Fibroblast of peridontal ligament (primary cell): ENCODE measurements at regions not wholly inside any gene's neighbourhood (a gene's known extent, or its start where the extent isn't known, plus 50 kb on each side); places are given as distances from the start of the nearest gene placed in this dataset.
"Not testable (repeated sequence)": the region's sequence is repeated elsewhere in the genome, so short reads cannot be mapped to it uniquely, and the experiment has no call there.

Experiments used
- DNase-seq: peaks from one replicate; pipeline ENCODE4 v3.0.0-alpha.2; 2010; ENCODE audit errors: extremely low read depth

- peak; percentile 47 for DNase-seq
These were observed 633.7 kb upstream of the GJE1 start for GRCh38 chr6:141498977-141499376.

- DNase-seq: peak; percentile 4
These were observed 640.0 kb upstream of the GJE1 start for GRCh38 chr6:141492521-141493284.

- DNase-seq: no peak
These were observed 641.0 kb upstream of the GJE1 start for GRCh38 chr6:141491684-141492083.

GRCh38 chr6:141490982-141491381 is 641.7 kb upstream of the GJE1 start:
- DNase-seq: no peak

GRCh38 chr6:141488488-141488887 is 644.2 kb upstream of the GJE1 start:
- no peak for DNase-seq

GRCh38 chr6:141486942-141487341 is 645.8 kb upstream of the GJE1 start:
- no peak for DNase-seq

- peak; percentile 77 for DNase-seq
These were observed 648.0 kb upstream of the GJE1 start for GRCh38 chr6:141484711-141485110.

- peak; percentile 95 for DNase-seq
These were observed 649.1 kb upstream of the GJE1 start for GRCh38 chr6:141483598-141484061.

GRCh38 chr6:141482796-141483597 is 649.7 kb upstream of the GJE1 start:
- peak; percentile 44 for DNase-seq

GRCh38 chr6:141475259-141475658 is 657.5 kb upstream of the GJE1 start:
- no peak for DNase-seq

GRCh38 chr6:141472162-141472928 is 660.4 kb upstream of the GJE1 start:
- DNase-seq: no peak

- no peak for DNase-seq
These were observed 661.9 kb upstream of the GJE1 start for GRCh38 chr6:141470810-141471209.

GRCh38 chr6:141467881-141468280 is 664.8 kb upstream of the GJE1 start:
- peak; percentile 11 for DNase-seq

- no peak for DNase-seq
These were observed 665.7 kb upstream of the GJE1 start for GRCh38 chr6:141467041-141467440.

- no peak for DNase-seq
These were observed 667.8 kb upstream of the GJE1 start for GRCh38 chr6:141464896-141465295.

GRCh38 chr6:141464490-141464889 is 668.2 kb upstream of the GJE1 start:
- peak; percentile 61 for DNase-seq

- peak; percentile 70 for DNase-seq
These were observed 669.3 kb upstream of the GJE1 start for GRCh38 chr6:141463237-141463977.

- DNase-seq: no peak
These were observed 671.8 kb upstream of the GJE1 start for GRCh38 chr6:141460743-141461484.

- not testable (repeated sequence) for DNase-seq
These were observed 672.5 kb upstream of the GJE1 start for GRCh38 chr6:141460245-141460644.

- not testable (repeated sequence) for DNase-seq
These were observed 674.7 kb upstream of the GJE1 start for GRCh38 chr6:141457984-141458383.

- DNase-seq: no peak
These were observed 680.4 kb upstream of the GJE1 start for GRCh38 chr6:141452354-141452686.
